Activated T-helper 1 cell treated with anti-CD3 and anti-CD28 coated beads, Interleukin-12 subunit alpha, Interleukin-12 subunit beta, Interleukin-2, Interleukin-4 antibody, amounts not matched to agents 30 ng/mL and 10 ng/mL and 1 ng/mL, durations not matched to agents 14 hours and 24 hours and 36 hours (primary cell): ENCODE measurements at regions not wholly inside any gene's neighbourhood (a gene's known extent, or its start where the extent isn't known, plus 50 kb on each side); places are given as distances from the start of the nearest gene placed in this dataset.

Source experiments
- DNase-seq: peaks from one replicate; pipeline ENCODE4 v3.0.0; 2021; ENCODE audit warnings: low spot score
- H3K27ac Mint-ChIP-seq: one replicate; pipeline ENCODE4 v1.8.0; 2021; ENCODE audit warnings: mild to moderate bottlenecking, mixed read lengths
- H3K27me3 Mint-ChIP-seq: one replicate; pipeline ENCODE4 v1.8.0; 2022; ENCODE audit warnings: mild to moderate bottlenecking, moderate library complexity, mixed read lengths; ENCODE audit not compliant: insufficient read depth
- H3K36me3 Mint-ChIP-seq: one replicate; pipeline ENCODE4 v1.8.0; 2021; ENCODE audit warnings: low read depth, mixed read lengths
- H3K4me1 Mint-ChIP-seq: one replicate; pipeline ENCODE4 v1.8.0; 2021; ENCODE audit warnings: low read depth, mixed read lengths
- H3K4me3 Mint-ChIP-seq: one replicate; pipeline ENCODE4 v1.8.0; 2021; ENCODE audit warnings: mild to moderate bottlenecking, moderate library complexity, mixed read lengths
- H3K9me3 Mint-ChIP-seq: one replicate; pipeline ENCODE4 v1.8.0; 2021; ENCODE audit warnings: mixed read lengths
- intact Hi-C: fragments of 100-400 bp; cut with micrococcal nuclease; formaldehyde crosslinking; loops from one replicate; pipeline ENCODE4 v1.15.1; 2024

DNA sequence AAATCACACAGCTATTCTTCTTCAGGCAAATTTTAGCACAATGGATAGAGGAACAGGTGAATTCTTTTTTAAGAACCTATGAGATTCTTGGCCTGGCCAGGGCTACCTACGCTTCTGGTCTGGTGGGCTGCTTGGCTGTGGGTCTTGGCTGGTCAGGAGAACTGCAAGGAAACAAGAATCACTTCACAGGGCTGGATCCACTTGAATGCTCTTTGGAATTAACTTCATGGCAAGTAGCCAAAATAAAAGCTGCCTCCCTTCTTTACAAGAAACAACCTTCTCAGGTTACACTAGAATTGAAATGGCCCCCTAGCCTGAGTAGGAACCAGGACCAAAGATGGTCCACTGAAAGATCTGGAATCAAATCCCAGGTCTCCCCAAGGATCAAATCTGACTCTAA, 519.1 kb downstream of the IQCM start:
- Mint-ChIP-seq H3K36me3 (no peaks in the 10 kb centered on the region), H3K4me1 (no peaks in the 10 kb centered on the region), H3K4me3 (no peak overlapping the region), H3K27me3 (peaks cover 2% of the 10 kb centered on the region), H3K9me3 (no peaks in the 10 kb centered on the region), H3K27ac (no peak overlapping the region)
- no peak for DNase-seq
- intact Hi-C loops = no loop called here

DNA sequence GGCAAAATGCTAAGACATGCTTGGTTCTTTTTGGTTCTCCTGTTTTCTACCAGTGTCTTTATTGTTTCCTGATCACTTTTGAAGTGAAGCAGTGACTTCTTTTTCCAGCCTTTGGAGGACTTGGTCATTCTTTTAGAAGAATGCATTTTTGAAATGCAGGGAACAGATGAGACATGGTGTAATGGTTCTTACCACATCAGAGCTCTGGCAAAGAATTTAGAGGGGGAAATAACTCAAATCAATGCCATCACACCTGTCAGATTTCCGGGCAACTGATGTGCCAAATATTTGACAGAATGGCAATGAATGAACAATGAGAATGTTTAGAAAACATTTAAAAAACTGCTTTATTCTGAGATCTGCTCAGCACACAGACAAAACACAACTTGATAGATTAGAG, 519.6 kb downstream of the IQCM start:
- no peaks in the 10 kb centered on the region for H3K4me1 Mint-ChIP-seq
- no peaks in the 10 kb centered on the region for H3K9me3 Mint-ChIP-seq
- no peak for DNase-seq
- no peak overlapping the region for H3K27ac Mint-ChIP-seq
- intact Hi-C loops = no loop called here
- no peak overlapping the region for H3K4me3 Mint-ChIP-seq
- peaks cover 2% of the 10 kb centered on the region for H3K27me3 Mint-ChIP-seq
- H3K36me3 Mint-ChIP-seq = no peaks in the 10 kb centered on the region

DNA sequence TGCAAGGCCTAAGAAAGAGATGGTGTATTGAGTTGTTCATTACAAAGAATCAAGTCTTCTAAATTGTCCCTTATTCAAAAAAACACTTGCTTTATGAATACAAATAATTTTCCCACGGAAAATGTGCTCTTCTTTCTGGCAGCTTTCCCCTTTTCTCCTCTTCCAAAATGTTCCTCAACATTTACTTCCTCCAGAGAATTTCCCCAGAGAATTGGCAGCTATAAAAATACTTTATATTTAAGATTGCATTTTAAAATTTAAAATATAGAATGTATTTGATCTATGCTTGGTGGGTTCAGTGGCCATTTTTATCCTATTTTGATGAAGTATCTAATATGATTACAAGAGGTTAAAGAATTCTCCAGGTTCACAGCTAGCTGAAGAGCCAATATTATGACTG, 521.0 kb downstream of the IQCM start:
- H3K4me1 Mint-ChIP-seq = no peaks in the 10 kb centered on the region
- H3K27ac Mint-ChIP-seq = no peak overlapping the region
- intact Hi-C loops = no loop called here
- no peak for DNase-seq
- no peak overlapping the region for H3K4me3 Mint-ChIP-seq
- no peaks in the 10 kb centered on the region for H3K9me3 Mint-ChIP-seq
- no peaks in the 10 kb centered on the region for H3K27me3 Mint-ChIP-seq
- H3K36me3 Mint-ChIP-seq = no peaks in the 10 kb centered on the region

DNA sequence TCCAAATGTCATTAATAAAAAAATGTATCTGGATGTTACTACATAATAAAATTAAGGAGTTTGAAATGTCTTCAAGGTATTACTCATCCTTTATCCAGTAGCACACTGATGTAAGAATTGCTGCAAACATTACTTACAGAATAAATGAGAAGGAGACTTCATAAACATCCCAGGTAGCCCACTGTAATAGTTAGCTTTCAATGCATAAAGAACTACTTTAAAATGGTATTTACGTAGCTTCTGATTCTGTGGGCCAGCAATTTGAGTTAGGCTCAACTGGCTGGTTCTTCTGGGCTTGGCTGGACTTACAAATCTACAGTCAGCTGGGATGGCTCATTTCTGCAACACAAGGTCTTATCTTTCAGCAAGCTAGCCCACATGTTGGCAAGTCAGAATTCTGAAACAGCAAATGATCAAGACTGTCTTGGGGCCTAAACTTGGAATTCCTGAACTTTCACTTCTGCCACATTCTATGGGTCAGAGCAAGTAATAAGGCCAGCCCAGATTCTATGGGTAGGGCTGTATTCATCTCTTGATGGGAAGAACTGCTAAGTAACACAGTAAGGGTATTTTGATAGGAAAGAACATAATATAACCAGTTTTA, 522.5 kb downstream of the IQCM start:
- Mint-ChIP-seq H3K27me3 (no peaks in the 10 kb centered on the region), H3K4me3 (no peak overlapping the region), H3K36me3 (no peaks in the 10 kb centered on the region), H3K4me1 (no peaks in the 10 kb centered on the region), H3K9me3 (no peaks in the 10 kb centered on the region), H3K27ac (no peak overlapping the region)
- intact Hi-C loops = no loop called here
- no peak for DNase-seq

DNA sequence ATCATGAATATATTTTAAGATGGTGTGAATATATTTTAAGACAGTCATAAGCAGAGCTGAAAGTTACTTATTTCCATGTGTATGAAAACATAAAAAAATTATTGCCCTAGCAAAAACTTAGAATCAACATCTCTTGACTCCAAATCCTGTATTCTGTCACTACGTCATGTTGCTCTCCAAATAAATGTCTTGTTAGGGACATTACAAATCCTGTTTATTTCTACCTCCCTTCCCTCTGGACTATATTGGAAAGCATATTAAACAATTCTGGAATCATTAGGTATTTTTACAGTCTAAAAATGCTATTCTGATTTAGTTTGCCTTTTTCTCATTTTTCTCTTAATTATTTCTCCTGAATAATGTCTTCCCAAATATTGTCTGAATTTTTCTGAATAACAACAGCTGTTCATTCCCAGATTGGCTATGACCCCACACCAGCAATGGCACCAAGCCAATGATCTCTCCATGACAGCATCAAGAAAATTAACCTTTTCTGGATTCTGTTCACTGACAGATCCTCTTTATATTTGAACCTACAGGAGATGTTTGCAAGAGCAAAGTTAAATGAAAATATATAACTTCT, 523.1 kb downstream of the IQCM start:
- Mint-ChIP-seq H3K27me3 (no peaks in the 10 kb centered on the region), H3K27ac (no peak overlapping the region), H3K36me3 (no peaks in the 10 kb centered on the region), H3K9me3 (no peaks in the 10 kb centered on the region), H3K4me1 (no peaks in the 10 kb centered on the region), H3K4me3 (no peak overlapping the region)
- intact Hi-C loops = no loop called here
- DNase-seq = no peak

DNA sequence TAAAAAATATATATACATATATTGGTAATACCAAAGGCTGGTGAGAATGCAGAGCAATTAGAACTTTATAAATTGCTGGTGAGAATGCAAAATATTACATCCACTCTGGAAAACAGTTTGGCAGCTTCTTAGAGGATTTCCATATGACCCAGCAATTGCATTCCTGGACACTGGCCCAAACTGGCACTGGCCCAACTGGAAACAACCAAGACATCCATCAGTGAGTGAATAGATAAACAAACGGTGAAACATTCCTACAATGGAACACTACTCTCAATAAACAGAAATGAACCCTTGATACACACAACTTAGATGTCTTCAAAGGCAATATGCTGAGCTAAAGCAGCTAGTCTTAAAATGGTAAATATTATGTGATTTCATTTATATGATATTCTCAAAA, 524.2 kb downstream of the IQCM start:
- H3K4me1 Mint-ChIP-seq = no peaks in the 10 kb centered on the region
- no peak overlapping the region for H3K27ac Mint-ChIP-seq
- intact Hi-C loops = no loop called here

DNA sequence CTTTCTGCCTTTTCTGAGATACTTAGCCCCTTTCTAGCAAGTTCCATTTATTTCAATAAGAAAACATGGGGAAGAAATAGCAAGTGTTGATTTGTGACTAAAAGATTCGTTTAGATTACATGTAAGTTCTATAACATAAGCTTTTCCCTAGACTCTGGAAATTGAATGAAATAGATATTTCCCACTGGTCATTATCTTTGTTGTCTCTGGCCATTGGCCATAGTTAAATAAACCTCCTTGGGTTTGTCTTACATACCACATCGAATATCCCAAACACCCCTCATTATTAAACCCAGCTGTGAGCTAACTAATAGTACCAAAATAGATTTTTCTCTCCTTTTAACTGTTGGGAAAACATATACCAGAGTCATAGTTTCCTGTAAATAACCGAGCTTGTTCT, 534.8 kb downstream of the IQCM start:
- no peaks in the 10 kb centered on the region for H3K9me3 Mint-ChIP-seq
- no peaks in the 10 kb centered on the region for H3K4me1 Mint-ChIP-seq
- H3K36me3 Mint-ChIP-seq = no peaks in the 10 kb centered on the region
- no peak overlapping the region for H3K27ac Mint-ChIP-seq
- no peak for DNase-seq
- no peak overlapping the region for H3K4me3 Mint-ChIP-seq
- H3K27me3 Mint-ChIP-seq = no peaks in the 10 kb centered on the region
- intact Hi-C loops = no loop called here

More for the DNA sequence above, 524.2 kb downstream of the IQCM start:
- no peaks in the 10 kb centered on the region for H3K27me3 Mint-ChIP-seq
- H3K4me3 Mint-ChIP-seq = no peak overlapping the region
- no peaks in the 10 kb centered on the region for H3K9me3 Mint-ChIP-seq
- H3K36me3 Mint-ChIP-seq = no peaks in the 10 kb centered on the region
- no peak for DNase-seq

DNA sequence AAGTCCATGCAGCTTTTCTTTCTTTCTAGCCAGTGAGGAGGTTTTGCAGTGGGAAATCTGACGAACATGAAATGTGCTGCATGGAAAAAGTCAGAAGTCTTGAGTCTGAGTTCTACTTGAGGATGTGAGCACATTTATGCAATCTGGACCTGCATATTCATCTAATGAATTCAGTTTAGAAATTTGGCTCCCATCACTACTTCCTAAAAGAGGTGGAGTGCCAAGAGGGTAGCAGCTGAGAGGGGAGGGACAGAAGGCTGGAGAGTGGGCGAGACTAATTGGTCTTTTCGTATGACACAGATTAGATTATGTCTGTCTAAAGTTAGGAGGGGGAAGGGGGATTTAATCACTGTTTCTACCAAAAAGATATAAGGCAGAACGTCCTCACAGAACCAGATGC, 535.9 kb downstream of the IQCM start:
- Mint-ChIP-seq H3K9me3 (no peaks in the 10 kb centered on the region), H3K27ac (no peak overlapping the region), H3K27me3 (no peaks in the 10 kb centered on the region), H3K4me1 (no peaks in the 10 kb centered on the region), H3K36me3 (no peaks in the 10 kb centered on the region), H3K4me3 (no peak overlapping the region)
- no peak for DNase-seq
- intact Hi-C loops = no loop called here

DNA sequence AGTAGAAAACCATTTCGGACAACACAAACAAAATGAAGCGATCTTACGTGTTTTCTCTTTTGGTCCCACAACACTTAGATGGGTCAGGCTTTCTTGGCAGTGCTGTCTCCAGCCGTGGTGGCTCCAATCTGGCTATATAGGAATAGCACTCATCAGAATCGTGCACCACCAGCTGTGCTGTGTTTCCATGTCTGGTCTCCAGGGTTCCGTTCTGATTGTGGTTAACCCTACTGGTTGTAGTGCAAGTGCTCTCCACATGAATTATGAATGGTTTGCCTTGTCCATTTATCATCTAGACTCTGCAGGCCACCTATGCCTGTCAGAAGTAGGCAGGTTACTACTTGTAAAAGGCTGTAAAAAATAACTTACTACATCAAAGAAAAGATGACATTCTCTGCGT, 536.3 kb downstream of the IQCM start:
- no peaks in the 10 kb centered on the region for H3K36me3 Mint-ChIP-seq
- H3K4me3 Mint-ChIP-seq = no peak overlapping the region
- no peaks in the 10 kb centered on the region for H3K4me1 Mint-ChIP-seq
- H3K27me3 Mint-ChIP-seq = no peaks in the 10 kb centered on the region
- no peak for DNase-seq
- no peaks in the 10 kb centered on the region for H3K9me3 Mint-ChIP-seq
- intact Hi-C loops = no loop called here
- H3K27ac Mint-ChIP-seq = no peak overlapping the region

DNA sequence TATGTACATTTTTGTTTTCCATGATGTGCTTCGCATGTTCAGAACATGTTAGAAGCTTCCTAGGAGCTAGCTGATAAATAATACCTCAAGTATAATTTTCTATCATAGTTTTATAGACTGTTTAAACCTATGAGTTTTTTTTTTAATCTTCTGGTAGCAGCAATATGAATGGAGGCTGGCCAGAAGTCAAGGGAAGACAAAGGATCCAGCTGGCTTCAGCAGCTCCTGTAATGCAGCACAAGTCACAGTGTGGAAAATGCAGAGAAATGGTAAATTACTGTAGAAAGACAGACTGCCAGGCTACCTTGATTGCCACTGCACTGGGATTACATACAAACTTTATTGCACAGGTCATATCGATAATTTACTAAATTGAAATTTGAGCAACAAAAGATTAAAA, 537.9 kb downstream of the IQCM start:
- Mint-ChIP-seq H3K4me3 (no peak overlapping the region), H3K4me1 (no peaks in the 10 kb centered on the region), H3K9me3 (no peaks in the 10 kb centered on the region), H3K27me3 (no peaks in the 10 kb centered on the region), H3K27ac (no peak overlapping the region), H3K36me3 (no peaks in the 10 kb centered on the region)
- intact Hi-C loops = no loop called here
- DNase-seq = no peak

DNA sequence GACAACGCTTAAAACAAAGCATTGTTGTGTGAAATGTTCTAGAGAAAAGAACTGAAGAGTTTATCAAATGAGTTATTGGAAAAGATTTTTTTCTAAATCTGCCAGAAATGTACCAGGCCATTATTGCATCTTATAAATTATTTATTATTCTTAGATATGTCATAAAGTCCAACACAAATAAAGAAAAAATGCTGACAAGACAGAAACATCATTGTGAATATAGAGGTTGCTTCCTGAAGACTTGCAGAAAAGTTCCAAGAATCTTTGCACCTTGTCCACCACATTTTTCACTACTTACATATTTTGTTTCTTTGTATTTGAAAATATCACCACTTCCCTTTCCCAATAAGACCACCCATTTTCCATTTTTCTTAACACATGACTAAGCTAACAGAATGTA, 545.8 kb downstream of the IQCM start:
- Mint-ChIP-seq H3K4me1 (no peaks in the 10 kb centered on the region), H3K27me3 (peaks cover 2% of the 10 kb centered on the region), H3K4me3 (no peak overlapping the region), H3K36me3 (no peaks in the 10 kb centered on the region), H3K9me3 (no peaks in the 10 kb centered on the region), H3K27ac (no peak overlapping the region)
- intact Hi-C loops = loop anchor here (10.0 kb wide), 2 partner anchors 275 to 1345 kb away; no protein-coding TSS in a partner anchor
- DNase-seq = no peak

DNA sequence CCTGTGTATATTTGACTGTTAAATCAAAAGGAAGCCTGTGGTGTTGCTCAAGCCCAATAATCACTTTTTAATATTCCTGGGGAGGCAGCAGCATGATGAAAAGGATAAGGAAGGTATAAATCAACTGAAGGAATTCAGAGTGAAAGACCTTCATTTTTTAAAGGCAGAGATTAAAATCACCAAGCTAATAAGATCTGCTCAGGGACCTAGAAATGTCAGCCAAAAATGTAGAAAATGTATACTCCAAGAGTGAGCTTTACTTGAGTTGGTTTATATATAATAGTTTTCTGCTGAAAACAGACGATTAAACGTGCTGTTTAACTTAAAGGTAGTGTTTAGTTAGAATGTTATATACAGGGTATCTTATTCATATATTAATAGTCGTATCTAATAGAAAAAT, 549.3 kb downstream of the IQCM start:
- Mint-ChIP-seq H3K4me3 (no peak overlapping the region), H3K27ac (no peak overlapping the region), H3K27me3 (peaks cover 2% of the 10 kb centered on the region), H3K9me3 (no peaks in the 10 kb centered on the region), H3K36me3 (no peaks in the 10 kb centered on the region), H3K4me1 (no peaks in the 10 kb centered on the region)
- intact Hi-C loops = loop anchor here (10.0 kb wide), 2 partner anchors 272 to 1342 kb away; no protein-coding TSS in a partner anchor
- DNase-seq = no peak

DNA sequence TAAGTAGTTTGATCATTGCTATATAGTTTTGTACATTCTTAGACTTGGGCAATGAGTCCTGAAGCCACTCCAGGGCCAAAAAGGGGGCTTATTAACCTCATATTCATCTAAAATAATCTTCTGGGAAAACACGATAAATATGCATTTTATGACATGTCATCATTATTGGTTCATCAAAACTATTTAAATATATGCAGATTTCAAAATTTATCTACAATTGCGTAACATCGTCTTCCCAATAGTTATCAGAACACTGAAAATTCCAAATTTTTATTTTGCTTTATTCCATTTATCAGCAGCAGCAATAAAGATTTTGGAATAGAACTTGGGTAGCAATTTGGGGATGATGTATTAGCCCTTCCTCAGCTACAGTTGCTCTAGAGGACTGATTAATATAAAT, 550.0 kb downstream of the IQCM start:
- Mint-ChIP-seq H3K27ac (no peak overlapping the region), H3K27me3 (peaks cover 2% of the 10 kb centered on the region), H3K4me1 (no peaks in the 10 kb centered on the region), H3K9me3 (no peaks in the 10 kb centered on the region), H3K36me3 (no peaks in the 10 kb centered on the region), H3K4me3 (no peak overlapping the region)
- no peak for DNase-seq
- intact Hi-C loops = loop anchor here (10.0 kb wide), 2 partner anchors 271 to 1341 kb away; no protein-coding TSS in a partner anchor
